ENCODE measurements at regions not wholly inside any gene's neighbourhood (a gene's known extent, or its start where the extent isn't known, plus 50 kb on each side); places are given as distances from the start of the nearest gene placed in this dataset.

- TF ChIP-seq RAD21 (IDR thresholded peaks at IDR 0.05; ENCODE audit: low read depth) (no peak), USF1 (IDR thresholded peaks at IDR 0.05) (no peak), FOXM1 (IDR thresholded peaks at IDR 0.05; ENCODE audit: borderline replicate concordance, low read depth) (no peak), EGR1 (IDR thresholded peaks at IDR 0.05) (no peak), ZBTB7A (IDR thresholded peaks at IDR 0.05; ENCODE audit: low read depth) (no peak)
Measured at GRCh38 chr12:114750917-114751316, 66.9 kb upstream of the TBX3 start.

GRCh38 chr12:114749065-114749464, 65.1 kb upstream of the TBX3 start:
- no peak for TF ChIP-seq MAX (IDR thresholded peaks at IDR 0.05)
- TF ChIP-seq CREB1 (IDR thresholded peaks at IDR 0.05; ENCODE audit: low read depth): no peak
- no peak for TF ChIP-seq USF1 (IDR thresholded peaks at IDR 0.05)
- TF ChIP-seq FOXM1 (IDR thresholded peaks at IDR 0.05; ENCODE audit: borderline replicate concordance, low read depth): no peak
- TF ChIP-seq TCF12 (IDR thresholded peaks at IDR 0.05; ENCODE audit: low read depth): no peak
- no peak for TF ChIP-seq RAD21 (IDR thresholded peaks at IDR 0.05; ENCODE audit: low read depth)
- TF ChIP-seq NFIC (IDR thresholded peaks at IDR 0.05): no peak
- TF ChIP-seq REST (IDR thresholded peaks at IDR 0.05; ENCODE audit: low read depth): no peak
- TF ChIP-seq YY1 (IDR thresholded peaks at IDR 0.05; ENCODE audit: low read depth): no peak
- TF ChIP-seq EGR1 (IDR thresholded peaks at IDR 0.05): no peak
- TF ChIP-seq CEBPB (IDR thresholded peaks at IDR 0.05): no peak
- no peak for TF ChIP-seq TEAD4 (IDR thresholded peaks at IDR 0.05)
- TF ChIP-seq ZBTB7A (IDR thresholded peaks at IDR 0.05; ENCODE audit: low read depth): no peak
- no peak for TF ChIP-seq EP300 (IDR thresholded peaks at IDR 0.05; ENCODE audit: borderline replicate concordance)
- no peak for TF ChIP-seq TAF1 (IDR thresholded peaks at IDR 0.05; ENCODE audit: low read depth)

- TF ChIP-seq RAD21 (IDR thresholded peaks at IDR 0.05; ENCODE audit: low read depth) (no peak), EGR1 (IDR thresholded peaks at IDR 0.05) (no peak), CEBPB (IDR thresholded peaks at IDR 0.05) (no peak), EP300 (IDR thresholded peaks at IDR 0.05; ENCODE audit: borderline replicate concordance) (no peak), MAX (IDR thresholded peaks at IDR 0.05) (no peak), TEAD4 (IDR thresholded peaks at IDR 0.05) (no peak), TCF12 (IDR thresholded peaks at IDR 0.05; ENCODE audit: low read depth) (no peak), ZBTB7A (IDR thresholded peaks at IDR 0.05; ENCODE audit: low read depth) (no peak), REST (IDR thresholded peaks at IDR 0.05; ENCODE audit: low read depth) (no peak), CREB1 (IDR thresholded peaks at IDR 0.05; ENCODE audit: low read depth) (no peak), YY1 (IDR thresholded peaks at IDR 0.05; ENCODE audit: low read depth) (no peak), TAF1 (IDR thresholded peaks at IDR 0.05; ENCODE audit: low read depth) (no peak), USF1 (IDR thresholded peaks at IDR 0.05) (no peak), FOXM1 (IDR thresholded peaks at IDR 0.05; ENCODE audit: borderline replicate concordance, low read depth) (no peak), NFIC (IDR thresholded peaks at IDR 0.05) (no peak)
Measured at GRCh38 chr12:114747012-114747858, 63.3 kb upstream of the TBX3 start.

- TF ChIP-seq NFIC (IDR thresholded peaks at IDR 0.05): no peak
- TF ChIP-seq FOXM1 (IDR thresholded peaks at IDR 0.05; ENCODE audit: borderline replicate concordance, low read depth): no peak
- no peak for TF ChIP-seq TEAD4 (IDR thresholded peaks at IDR 0.05)
- TF ChIP-seq EP300 (IDR thresholded peaks at IDR 0.05; ENCODE audit: borderline replicate concordance): no peak
- TF ChIP-seq YY1 (IDR thresholded peaks at IDR 0.05; ENCODE audit: low read depth): no peak
- TF ChIP-seq ZBTB7A (IDR thresholded peaks at IDR 0.05; ENCODE audit: low read depth): no peak
- TF ChIP-seq TAF1 (IDR thresholded peaks at IDR 0.05; ENCODE audit: low read depth): no peak
- TF ChIP-seq RAD21 (IDR thresholded peaks at IDR 0.05; ENCODE audit: low read depth): no peak
- no peak for TF ChIP-seq REST (IDR thresholded peaks at IDR 0.05; ENCODE audit: low read depth)
- no peak for TF ChIP-seq TCF12 (IDR thresholded peaks at IDR 0.05; ENCODE audit: low read depth)
- TF ChIP-seq USF1 (IDR thresholded peaks at IDR 0.05): no peak
- no peak for TF ChIP-seq CREB1 (IDR thresholded peaks at IDR 0.05; ENCODE audit: low read depth)
- no peak for TF ChIP-seq CEBPB (IDR thresholded peaks at IDR 0.05)
- TF ChIP-seq EGR1 (IDR thresholded peaks at IDR 0.05): no peak
- no peak for TF ChIP-seq MAX (IDR thresholded peaks at IDR 0.05)
Measured at GRCh38 chr12:114746297-114747011, 62.5 kb upstream of the TBX3 start.
